ENCODE measurements at regions not wholly inside any gene's neighbourhood (a gene's known extent, or its start where the extent isn't known, plus 50 kb on each side); places are given as distances from the start of the nearest gene placed in this dataset.

GRCh38 chr12:75951399-75952278 is 79.9 kb downstream of the PHLDA1 start (continued):
- no peak for TF ChIP-seq REST (IDR thresholded peaks at IDR 0.05; ENCODE audit: unreplicated experiment)
- no peak for TF ChIP-seq STAT1 (IDR thresholded peaks at IDR 0.05; ENCODE audit: unreplicated experiment)
- no peak for TF ChIP-seq ZNF114 (CRISPR knock-in tag; IDR thresholded peaks at IDR 0.05)

GRCh38 chr12:75947156-75947723 is 84.3 kb downstream of the PHLDA1 start:
- Mint-ChIP-seq H3K36me3 (ENCODE audit: low read depth) (peaks cover 6% of the 10 kb centered on the region; the same call in 2 of the 3 replicates), H3K27me3 (ENCODE audit: insufficient read depth, low read depth, poor library complexity) (peaks cover 2% of the 10 kb centered on the region), H3K4me3 (no peak overlapping the region), H3K27ac (no peak overlapping the region), H3K9me3 (peaks cover 6% of the 10 kb centered on the region; the same call in 2 of the 3 replicates), H3K4me1 (peaks cover 34% of the 10 kb centered on the region)
- Histone ChIP-seq H3K4me3 (no peak overlapping the region), H3F3A (replicated peaks; ENCODE audit: low read depth) (no peaks in the 10 kb centered on the region), H3K27me3 (ENCODE audit: insufficient read depth) (no peaks in the 10 kb centered on the region), H2AFZ (no peak overlapping the region), H4K20me1 (replicated peaks; ENCODE audit: insufficient read depth) (no peaks in the 10 kb centered on the region), H3K4me2 (no peak overlapping the region), H3K27ac (ENCODE audit: low read depth) (no peak overlapping the region), H3K79me2 (replicated peaks; ENCODE audit: insufficient read depth) (no peaks in the 10 kb centered on the region), H3K9me2 (ENCODE audit: insufficient read depth) (no peaks in the 10 kb centered on the region), H3K36me3 (ENCODE audit: insufficient read depth) (no peaks in the 10 kb centered on the region), H3K4me1 (ENCODE audit: insufficient read depth) (peaks cover 41% of the 10 kb centered on the region)
- TF ChIP-seq JUNB (IDR thresholded peaks at IDR 0.05; ENCODE audit: unreplicated experiment) (no peak), STAT1 (IDR thresholded peaks at IDR 0.05; ENCODE audit: unreplicated experiment) (no peak), CTCF (conservative IDR thresholded peaks at IDR 0.05; ENCODE audit: low read depth in 2 of 2) (no peak), ZNF331 (CRISPR knock-in tag; IDR thresholded peaks at IDR 0.05; ENCODE audit: low read depth) (no peak), EZH2 (IDR thresholded peaks at IDR 0.05; ENCODE audit: low read depth, unreplicated experiment) (no peak)
- DNase-seq (ENCODE audit: low spot score) (no peak), ATAC-seq (no peak)

Measured in GM23338 (cell line).